Coronary artery (tissue), 2 donors: ENCODE measurements at regions not wholly inside any gene's neighbourhood (a gene's known extent, or its start where the extent isn't known, plus 50 kb on each side); places are given as distances from the start of the nearest gene placed in this dataset.

Experiments used
- DNase-seq: peaks from one replicate; pipeline ENCODE4 v3.0.0-alpha.2; 2017; ENCODE audit warnings: low spot score
- H3K27ac ChIP-seq, 2 donors: fragments of 200-600 bp; sonication (generic); one replicate each; pipeline ENCODE4 v1.5.1; 2016 to 2019
- H3K4me3 ChIP-seq: fragments of 200-600 bp; sonication (generic); 2 replicates; pipeline ENCODE4 v1.5.1; 2016; ENCODE audit warnings: mild to moderate bottlenecking, moderate library complexity
- TF ChIP-seq, protein P1 (sequence below): fragments of 200-600 bp; sonication (generic); IDR thresholded peaks from one replicate; pipeline ENCODE4 v1.5.1; 2019; ENCODE audit warnings: antibody characterized with exemption

DNA sequence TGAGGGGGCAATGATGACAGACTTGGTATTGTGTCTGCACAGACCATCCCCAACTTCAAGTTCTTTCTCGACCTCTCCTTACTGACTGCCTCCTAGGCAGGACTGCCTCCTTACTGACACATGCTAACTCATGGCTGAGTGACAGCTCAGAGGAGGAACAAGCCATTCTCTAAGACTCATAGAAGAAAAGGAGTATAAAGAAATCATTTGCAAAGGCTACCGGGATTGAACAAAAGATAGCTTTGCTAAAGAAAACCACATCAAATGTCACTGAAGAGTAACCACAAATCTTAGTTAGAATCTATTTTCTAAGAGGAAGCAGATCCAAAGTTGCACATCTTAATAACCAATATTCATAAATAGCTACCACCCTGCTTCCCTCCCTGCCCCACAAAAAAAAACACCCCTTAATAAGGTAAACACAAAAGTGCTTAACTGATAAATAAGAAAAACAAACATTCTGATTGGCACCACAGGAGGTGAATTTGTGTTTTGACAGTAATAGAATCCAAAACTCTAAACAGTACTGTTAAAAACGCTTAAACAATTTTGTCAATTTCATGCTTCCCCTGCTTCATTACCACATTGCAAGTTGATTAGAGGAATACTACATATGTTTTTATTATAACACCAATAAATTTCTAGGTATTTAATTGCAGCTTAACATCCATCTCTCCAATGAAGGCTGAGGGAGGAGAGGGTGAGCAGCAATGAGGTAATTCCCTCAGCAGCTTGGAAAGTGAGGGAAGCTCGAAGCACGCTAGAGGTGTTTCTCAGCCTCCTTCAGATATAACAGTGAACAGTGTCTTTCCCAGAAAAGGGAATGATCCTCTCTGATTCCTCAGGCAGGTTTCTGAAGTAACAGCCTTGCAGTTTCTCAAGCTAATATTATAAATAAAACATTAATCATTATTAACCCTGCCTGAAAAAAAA lies 160.0 kb downstream of the HNRNPD start:
- DNase-seq = no peak
- no peak overlapping the region for H3K27ac ChIP-seq
- TF ChIP-seq, protein P1, sequence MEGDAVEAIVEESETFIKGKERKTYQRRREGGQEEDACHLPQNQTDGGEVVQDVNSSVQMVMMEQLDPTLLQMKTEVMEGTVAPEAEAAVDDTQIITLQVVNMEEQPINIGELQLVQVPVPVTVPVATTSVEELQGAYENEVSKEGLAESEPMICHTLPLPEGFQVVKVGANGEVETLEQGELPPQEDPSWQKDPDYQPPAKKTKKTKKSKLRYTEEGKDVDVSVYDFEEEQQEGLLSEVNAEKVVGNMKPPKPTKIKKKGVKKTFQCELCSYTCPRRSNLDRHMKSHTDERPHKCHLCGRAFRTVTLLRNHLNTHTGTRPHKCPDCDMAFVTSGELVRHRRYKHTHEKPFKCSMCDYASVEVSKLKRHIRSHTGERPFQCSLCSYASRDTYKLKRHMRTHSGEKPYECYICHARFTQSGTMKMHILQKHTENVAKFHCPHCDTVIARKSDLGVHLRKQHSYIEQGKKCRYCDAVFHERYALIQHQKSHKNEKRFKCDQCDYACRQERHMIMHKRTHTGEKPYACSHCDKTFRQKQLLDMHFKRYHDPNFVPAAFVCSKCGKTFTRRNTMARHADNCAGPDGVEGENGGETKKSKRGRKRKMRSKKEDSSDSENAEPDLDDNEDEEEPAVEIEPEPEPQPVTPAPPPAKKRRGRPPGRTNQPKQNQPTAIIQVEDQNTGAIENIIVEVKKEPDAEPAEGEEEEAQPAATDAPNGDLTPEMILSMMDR = no peak
- H3K4me3 ChIP-seq = no peak overlapping the region

DNA sequence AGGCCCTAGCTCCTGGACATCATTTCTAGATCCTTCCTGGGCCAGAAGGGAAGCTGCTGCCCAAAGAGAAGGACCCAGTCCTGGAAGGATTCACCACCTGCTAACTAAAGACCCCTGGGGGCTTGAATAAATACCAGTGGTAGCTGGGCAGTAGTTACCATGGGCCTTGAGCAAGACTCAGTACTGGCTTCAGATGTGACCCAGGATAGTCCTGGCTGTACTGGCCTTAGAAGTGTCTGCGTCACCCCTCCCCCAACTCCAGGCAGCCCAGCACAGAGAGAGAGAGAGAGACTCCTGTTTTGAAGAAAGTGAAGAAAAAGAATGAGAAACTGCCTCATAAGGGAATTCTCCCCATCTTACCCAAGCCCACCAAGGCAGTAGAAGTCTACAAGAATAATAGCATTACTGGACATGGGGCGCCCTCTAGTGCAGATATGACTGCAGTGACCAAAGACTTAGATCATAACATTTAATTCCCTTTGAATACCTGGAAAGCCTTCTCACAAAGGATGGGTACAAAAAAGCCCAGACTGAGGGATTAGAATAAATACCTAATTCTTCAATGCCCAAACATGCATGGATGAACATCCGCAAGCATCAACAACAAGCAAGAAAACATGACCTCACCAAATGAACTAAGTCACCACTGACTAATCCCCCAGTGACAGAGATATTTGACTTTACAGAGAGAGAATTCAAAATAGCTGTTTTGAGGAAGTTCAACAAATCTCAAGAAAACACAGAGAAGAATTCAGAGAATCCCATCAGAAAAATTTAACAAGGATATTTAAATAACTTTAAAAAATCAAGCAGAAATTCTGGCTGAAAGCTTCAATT lies 171.8 kb downstream of the HNRNPD start:
- no peak for DNase-seq
- TF ChIP-seq, protein P1 = no peak
- Histone ChIP-seq H3K27ac (no peak overlapping the region), H3K4me3 (no peak overlapping the region)

DNA sequence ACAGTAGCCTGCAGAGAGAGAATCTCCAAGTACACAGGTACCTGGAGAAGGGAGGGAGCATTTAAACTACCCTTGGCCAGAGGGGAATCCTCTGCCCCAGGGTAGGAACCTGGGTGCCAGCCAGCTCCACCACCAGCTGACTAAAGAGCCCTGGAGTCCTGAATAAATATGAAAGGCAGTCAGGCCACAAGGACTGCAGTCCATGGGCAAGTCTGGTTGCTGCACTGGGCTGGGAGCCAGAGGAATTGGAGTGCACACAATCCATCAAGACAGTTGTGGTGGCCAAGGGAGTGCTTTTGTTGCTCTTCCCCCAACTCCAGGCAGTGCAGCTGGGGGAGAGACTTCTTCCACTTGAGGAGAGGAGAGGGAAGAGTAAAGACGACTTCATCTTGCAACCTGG lies 172.5 kb downstream of the HNRNPD start:
- no peak overlapping the region for H3K27ac ChIP-seq
- no peak for DNase-seq
- TF ChIP-seq, protein P1 = no peak
- H3K4me3 ChIP-seq = no peak overlapping the region

DNA sequence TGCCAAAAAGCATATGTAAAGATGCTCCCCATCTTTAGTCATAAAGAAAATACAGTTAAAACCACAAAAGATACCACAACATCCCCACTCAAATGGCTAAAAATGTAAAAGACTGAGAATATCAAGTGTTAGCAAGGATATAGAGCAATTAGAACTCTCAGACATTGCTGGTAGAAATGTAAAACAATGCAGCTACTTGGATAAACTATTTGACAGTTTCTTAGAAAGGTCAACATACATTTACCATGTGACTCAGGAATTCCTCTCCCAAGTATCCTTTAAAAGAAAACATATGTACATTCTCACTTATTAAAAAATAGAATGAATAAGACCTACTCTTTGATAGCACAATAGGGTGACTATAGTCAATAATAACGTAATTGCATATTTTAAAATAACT lies 173.7 kb downstream of the HNRNPD start:
- Histone ChIP-seq H3K27ac (no peak overlapping the region), H3K4me3 (no peak overlapping the region)
- no peak for DNase-seq
- TF ChIP-seq, protein P1 = no peak

DNA sequence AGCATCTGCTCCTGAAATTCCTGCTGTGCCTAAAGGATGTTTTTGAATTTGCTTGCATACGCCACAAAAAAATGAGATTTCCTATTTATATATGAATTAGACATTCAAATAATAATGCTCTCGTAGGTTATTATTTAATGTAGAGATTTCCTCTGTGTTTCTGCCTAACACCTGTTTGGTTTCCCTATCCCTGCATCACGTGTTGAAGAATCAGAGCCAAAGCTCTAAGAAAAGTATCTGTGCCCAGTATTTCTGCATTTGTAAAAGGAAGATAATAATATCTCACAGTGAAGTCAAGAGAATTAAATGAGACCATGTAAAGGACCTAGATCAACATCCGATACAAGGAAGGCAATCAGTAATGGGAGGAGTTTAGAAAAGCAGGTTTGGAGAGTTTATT lies 179.5 kb downstream of the HNRNPD start:
- DNase-seq = no peak
- Histone ChIP-seq H3K4me3 (no peak overlapping the region), H3K27ac (no peak overlapping the region)
- TF ChIP-seq, protein P1 = no peak

DNA sequence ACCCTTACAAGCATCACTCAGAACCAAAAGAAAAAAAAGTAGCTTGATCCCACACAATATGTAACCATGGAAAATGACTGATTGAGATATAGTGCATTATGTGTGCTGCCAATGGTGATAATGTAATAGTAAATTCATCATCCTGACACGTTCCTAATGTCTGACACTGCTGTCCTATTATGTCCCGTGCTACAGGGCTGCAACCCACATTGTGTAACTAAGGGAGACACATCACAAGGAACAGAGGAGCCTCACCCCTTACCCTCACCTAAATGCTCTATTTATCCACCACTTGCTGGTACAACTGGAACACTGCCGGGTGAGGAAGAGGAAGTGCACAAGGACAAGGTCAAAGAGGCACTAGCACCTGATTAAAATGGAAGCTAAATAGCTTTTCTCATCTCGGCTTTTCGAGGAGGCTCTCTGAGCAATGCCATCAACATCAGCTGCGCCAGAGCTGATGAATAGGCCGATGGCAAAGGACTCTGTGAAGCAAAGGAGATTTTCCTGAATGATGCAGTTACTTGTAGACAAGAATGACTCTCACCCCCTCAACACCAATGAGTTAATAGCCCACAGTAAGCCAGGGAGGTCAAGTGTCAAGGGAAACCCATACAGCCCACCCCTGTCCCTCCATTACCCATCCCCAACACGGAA lies 181.6 kb downstream of the HNRNPD start:
- no peak for DNase-seq
- Histone ChIP-seq H3K27ac (no peak overlapping the region), H3K4me3 (no peak overlapping the region)
- TF ChIP-seq, protein P1 = no peak
